Ovary (tissue), 7 donors: ENCODE measurements at regions not wholly inside any gene's neighbourhood (a gene's known extent, or its start where the extent isn't known, plus 50 kb on each side); places are given as distances from the start of the nearest gene placed in this dataset.

Source experiments
- DNase-seq, 5 donors: peaks; one replicate each; pipeline ENCODE4 v3.0.0-alpha.2; 2019 to 2020
- H3K27ac ChIP-seq, 2 donors: fragments of 200-600 bp; one replicate each; pipeline versions ENCODE4 v1.5.1 to v1.8.0; 2019 to 2022
- H3K27me3 ChIP-seq: fragments of 200-600 bp; one replicate; pipeline ENCODE4 v1.8.0; 2022
- H3K36me3 ChIP-seq: fragments of 200-600 bp; sonication (generic); one replicate; pipeline ENCODE4 v1.5.1; 2019
- H3K4me1 ChIP-seq: one replicate; pipeline ENCODE4 v1.8.1; 2013; ENCODE audit warnings: mild to moderate bottlenecking, moderate library complexity; ENCODE audit not compliant: insufficient read depth
- H3K4me3 ChIP-seq: fragments of 200-600 bp; sonication (generic); one replicate; pipeline ENCODE4 v1.5.1; 2017
- H3K9me3 ChIP-seq, 2 donors: fragments of 200-600 bp in 1 of 2; sonication (generic) in 1 of 2; one replicate each; pipeline versions ENCODE4 v1.5.1 to v1.8.1; 2013 to 2019; ENCODE audit warnings: mild to moderate bottlenecking in 1 of 2, moderate library complexity in 1 of 2
- EP300 ChIP-seq: sonication (generic); formaldehyde crosslinking; IDR thresholded peaks from one replicate; pipeline ENCODE4 v1.6.1; 2017; ENCODE audit warnings: antibody characterized with exemption
- POLR2A ChIP-seq: fragments of 450-650 bp; IDR thresholded peaks from one replicate; pipeline ENCODE4 v1.6.1; 2017; ENCODE audit warnings: antibody characterized with exemption, mild to moderate bottlenecking, moderate library complexity
- whole genome bisulfite sequencing, 3 donors: extraction: QIAGEN DNeasy Blood & Tissue Kit in 1 of 3; methylation state at CpG; one replicate each; pipeline versions ENCODE4 v1.1.5 to v1.1.7; 2013 to 2017; 5-methylcytosine and 5-hydroxymethylcytosine counted together
- intact Hi-C, 4 donors: fragments of 100-400 bp; cut with DNase I; formaldehyde crosslinking; loops; one replicate each; pipeline versions ENCODE4 v1.11.0 to v1.15.1; 2022 to 2023
- TF ChIP-seq, protein P1 (sequence below), 3 donors: fragments of 450-650 bp in 2 of 3; fragments of 200-600 bp in 1 of 3; IDR thresholded peaks; one replicate each; pipeline versions ENCODE4 v1.5.1 to v1.8.0; 2016 to 2022; ENCODE audit warnings: antibody characterized with exemption in 3 of 3, mild to moderate bottlenecking in 1 of 3
- donor health status: DM: no; HTN: no; CAD: no; lungs with moderate emphysema.
- donor health status: DM: no; HTN: no; CAD: no.
- donor health status: Bipolar disorder and iron deficiency.
- donor health status: DM: no; HTN: no; CAD: no.
- donor health status: DM: yes; HTN: yes; CAD: no.

DNA sequence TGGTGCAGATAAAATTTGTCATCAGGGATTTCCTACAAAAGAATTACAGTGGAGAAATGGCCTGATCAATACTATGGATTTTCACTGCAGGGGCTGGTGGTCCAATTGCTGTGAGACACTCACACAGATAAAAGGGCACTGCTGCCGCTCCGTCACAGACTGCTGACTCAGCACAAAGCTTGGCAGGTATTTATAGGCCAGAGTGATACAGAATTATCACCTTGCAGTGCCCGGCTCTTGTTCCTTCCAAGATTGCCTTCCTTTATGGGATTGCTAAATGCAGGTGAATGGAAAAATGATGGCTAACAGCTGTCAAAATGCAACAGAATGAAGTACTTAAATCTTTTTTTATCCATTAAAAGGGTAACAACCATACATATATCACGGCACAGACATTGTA, 247.8 kb upstream of the ZFP64 start:
- no peaks in the 10 kb centered on the region for H3K4me1 ChIP-seq
- H3K4me3 ChIP-seq = no peak overlapping the region
- WGBS, 3 donors = 82 to 86% (median 85%) methylated on average over 4 of the region's 4 CpGs
- no peaks in the 10 kb centered on the region for H3K9me3 ChIP-seq
- intact Hi-C loops = no loop called here
- no peaks in the 10 kb centered on the region for H3K36me3 ChIP-seq
- H3K27ac ChIP-seq = no peak overlapping the region
- no peaks in the 10 kb centered on the region for H3K27me3 ChIP-seq
- TF ChIP-seq POLR2A = no peak
- TF ChIP-seq, protein P1, sequence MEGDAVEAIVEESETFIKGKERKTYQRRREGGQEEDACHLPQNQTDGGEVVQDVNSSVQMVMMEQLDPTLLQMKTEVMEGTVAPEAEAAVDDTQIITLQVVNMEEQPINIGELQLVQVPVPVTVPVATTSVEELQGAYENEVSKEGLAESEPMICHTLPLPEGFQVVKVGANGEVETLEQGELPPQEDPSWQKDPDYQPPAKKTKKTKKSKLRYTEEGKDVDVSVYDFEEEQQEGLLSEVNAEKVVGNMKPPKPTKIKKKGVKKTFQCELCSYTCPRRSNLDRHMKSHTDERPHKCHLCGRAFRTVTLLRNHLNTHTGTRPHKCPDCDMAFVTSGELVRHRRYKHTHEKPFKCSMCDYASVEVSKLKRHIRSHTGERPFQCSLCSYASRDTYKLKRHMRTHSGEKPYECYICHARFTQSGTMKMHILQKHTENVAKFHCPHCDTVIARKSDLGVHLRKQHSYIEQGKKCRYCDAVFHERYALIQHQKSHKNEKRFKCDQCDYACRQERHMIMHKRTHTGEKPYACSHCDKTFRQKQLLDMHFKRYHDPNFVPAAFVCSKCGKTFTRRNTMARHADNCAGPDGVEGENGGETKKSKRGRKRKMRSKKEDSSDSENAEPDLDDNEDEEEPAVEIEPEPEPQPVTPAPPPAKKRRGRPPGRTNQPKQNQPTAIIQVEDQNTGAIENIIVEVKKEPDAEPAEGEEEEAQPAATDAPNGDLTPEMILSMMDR (IDR thresholded peaks at IDR 0.05) = no peak
- no peak for TF ChIP-seq EP300
- DNase-seq = no peak

DNA sequence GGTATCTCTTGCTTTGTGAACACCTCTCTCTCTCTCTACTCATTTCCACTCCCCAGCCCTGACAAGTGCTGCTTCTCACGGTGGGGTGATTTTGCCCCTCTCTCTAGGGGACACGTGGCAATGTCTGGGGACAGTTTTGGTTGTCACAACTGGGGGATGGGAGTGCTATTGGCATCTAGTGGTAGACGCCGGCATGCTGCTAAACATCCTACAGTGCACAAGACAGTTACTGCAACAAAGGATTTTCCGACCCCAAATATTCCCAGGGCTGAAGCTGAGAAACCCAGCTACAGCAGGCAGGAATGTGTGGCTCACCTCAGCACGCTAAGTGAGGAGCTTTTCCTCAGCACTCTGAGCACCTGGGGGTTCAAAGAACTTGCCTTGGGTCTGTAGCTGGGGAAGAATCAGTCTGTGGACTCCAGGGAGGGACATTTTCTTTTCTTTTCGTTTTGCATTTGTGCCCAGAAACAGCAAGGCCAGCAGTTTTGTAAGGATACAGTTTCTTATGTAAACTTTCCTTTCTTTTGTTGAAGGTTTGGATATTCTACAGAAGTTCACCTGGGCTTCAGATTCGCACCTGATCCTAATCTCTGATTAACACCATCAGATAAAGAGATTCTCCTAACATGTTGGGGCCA, 246.9 kb upstream of the ZFP64 start:
- WGBS, 3 donors = 56 to 74% (median 68%) methylated on average over 8 of the region's 8 CpGs
- intact Hi-C loops = no loop called here
- Histone ChIP-seq H3K4me1 (no peaks in the 10 kb centered on the region), H3K27me3 (no peaks in the 10 kb centered on the region), H3K9me3 (no peaks in the 10 kb centered on the region), H3K36me3 (no peaks in the 10 kb centered on the region), H3K27ac (no peak overlapping the region), H3K4me3 (no peak overlapping the region)
- no peak for TF ChIP-seq POLR2A
- no peak for TF ChIP-seq EP300
- TF ChIP-seq, protein P1 (IDR thresholded peaks at IDR 0.05) = no peak
- DNase-seq = no peak

DNA sequence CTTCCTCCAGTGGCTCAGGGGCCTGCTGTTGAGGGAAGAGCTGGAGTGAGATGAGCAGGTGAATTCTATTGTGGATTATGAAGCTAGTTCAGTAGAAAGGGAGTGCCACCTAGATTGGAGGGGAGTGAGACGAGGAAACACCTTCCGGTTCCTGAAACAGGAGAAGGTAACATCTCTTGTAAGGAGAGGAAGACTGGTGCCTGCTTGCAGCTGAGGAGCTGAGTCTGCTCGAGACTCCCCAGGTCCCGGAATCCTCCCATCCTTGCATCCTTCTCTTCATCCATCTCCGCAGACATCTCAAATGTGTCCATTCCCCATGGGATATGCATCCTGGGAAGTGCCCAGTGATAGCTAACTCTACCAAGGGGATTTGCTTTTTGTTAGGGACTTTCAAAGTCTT, 242.9 kb upstream of the ZFP64 start:
- Histone ChIP-seq H3K4me1 (no peaks in the 10 kb centered on the region), H3K36me3 (no peaks in the 10 kb centered on the region), H3K27me3 (no peaks in the 10 kb centered on the region), H3K27ac (no peak overlapping the region), H3K9me3 (no peaks in the 10 kb centered on the region), H3K4me3 (no peak overlapping the region)
- DNase-seq = no peak
- 93 to 97% (median 96%) methylated on average over 5 of the region's 5 CpGs for whole genome bisulfite sequencing, 3 donors
- TF ChIP-seq POLR2A (no peak), EP300 (no peak)
- TF ChIP-seq, protein P1 (IDR thresholded peaks at IDR 0.05) = no peak
- intact Hi-C loops = no loop called here

DNA sequence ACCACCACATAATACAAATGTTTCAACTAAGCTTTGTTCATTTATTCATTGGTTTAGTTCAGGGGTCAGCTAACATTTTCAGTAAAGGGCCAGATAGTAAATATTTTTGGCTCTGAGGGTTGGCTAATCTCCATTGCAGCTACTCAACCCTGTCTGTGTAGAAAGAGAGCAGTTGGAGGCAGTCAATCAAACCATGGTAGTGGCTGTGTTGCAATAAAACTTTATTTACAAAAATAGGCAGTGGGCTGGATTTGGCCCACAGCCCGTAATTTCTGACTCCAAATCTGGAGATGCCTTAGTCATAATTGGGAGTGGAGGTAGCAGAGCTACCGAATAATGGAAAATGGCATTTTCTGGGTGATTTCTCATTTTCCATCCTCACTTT, 242.5 kb upstream of the ZFP64 start:
- H3K4me1 ChIP-seq = no peaks in the 10 kb centered on the region
- TF ChIP-seq, protein P1 (IDR thresholded peaks at IDR 0.05) = no peak
- TF ChIP-seq EP300 = no peak
- no peak for TF ChIP-seq POLR2A
- H3K27ac ChIP-seq = no peak overlapping the region
- WGBS, 3 donors = 90 to 94% (median 92%) methylated on average over 2 of the region's 2 CpGs
- intact Hi-C loops = no loop called here
- H3K9me3 ChIP-seq = no peaks in the 10 kb centered on the region
- H3K4me3 ChIP-seq = no peak overlapping the region
- no peak for DNase-seq
- H3K27me3 ChIP-seq = no peaks in the 10 kb centered on the region
- no peaks in the 10 kb centered on the region for H3K36me3 ChIP-seq
